HG03457 (cell line): ENCODE measurements at regions not wholly inside any gene's neighbourhood (a gene's known extent, or its start where the extent isn't known, plus 50 kb on each side); places are given as distances from the start of the nearest gene placed in this dataset.
"Not testable (repeated sequence)": the region's sequence is repeated elsewhere in the genome, so short reads cannot be mapped to it uniquely, and the experiment has no call there.

Experiments
- ATAC-seq: cut with Tn5 transposase; IDR thresholded peaks from one replicate; pipeline ENCODE4 v1.9.1; 2021; ENCODE audit warnings: moderate number of reproducible peaks; ENCODE audit not compliant: unreplicated experiment

- no peak for ATAC-seq
Observed at GRCh38 chr14:40312296-40312695, 880.1 kb upstream of the FBXO33 start.

DNA sequence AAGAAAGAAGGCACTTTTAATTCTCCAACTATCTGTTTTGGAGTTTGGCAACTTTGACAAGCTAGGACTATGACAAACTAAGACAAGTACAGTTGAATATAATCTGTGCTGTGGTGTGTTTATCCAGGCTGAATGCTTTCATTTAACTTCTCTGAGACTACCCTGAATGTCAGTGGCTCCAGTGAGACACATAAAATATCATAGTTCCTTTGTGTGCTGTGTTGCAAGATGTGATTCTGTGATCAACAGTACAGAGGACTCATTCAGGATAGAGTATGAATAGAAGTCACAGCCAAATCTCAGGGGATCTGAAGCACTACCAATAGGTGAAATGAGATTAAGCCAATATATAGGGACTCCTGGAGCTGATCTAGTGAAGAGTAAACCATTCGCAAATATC is 876.9 kb upstream of the FBXO33 start:
- no peak for ATAC-seq

GRCh38 chr14:40308240-40308639 is 876.0 kb upstream of the FBXO33 start:
- ATAC-seq = no peak

DNA sequence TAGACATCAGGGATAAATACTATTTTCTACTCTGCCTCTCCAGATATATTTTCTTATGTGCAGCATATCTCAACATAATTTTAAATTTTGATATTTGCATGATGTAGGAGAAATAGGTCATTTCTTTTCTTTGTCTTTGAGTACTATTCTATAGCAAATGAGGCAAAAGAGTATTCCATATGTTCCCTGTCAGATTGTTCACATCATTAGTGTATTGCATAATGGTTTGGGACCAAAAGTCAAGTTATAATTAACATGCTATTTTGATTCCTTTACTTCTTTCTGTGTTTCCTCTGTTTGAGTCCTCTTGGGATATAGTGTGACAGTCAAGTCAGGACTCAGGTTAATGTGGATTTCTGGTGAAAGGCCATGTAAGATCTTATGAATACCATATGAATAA is 864.6 kb upstream of the FBXO33 start:
- ATAC-seq = no peak

GRCh38 chr14:40292664-40293063 is 860.4 kb upstream of the FBXO33 start:
- no peak for ATAC-seq

GRCh38 chr14:40282196-40282595 is 850.0 kb upstream of the FBXO33 start:
- ATAC-seq = no peak

GRCh38 chr14:40280652-40281051 is 848.4 kb upstream of the FBXO33 start:
- no peak for ATAC-seq

DNA sequence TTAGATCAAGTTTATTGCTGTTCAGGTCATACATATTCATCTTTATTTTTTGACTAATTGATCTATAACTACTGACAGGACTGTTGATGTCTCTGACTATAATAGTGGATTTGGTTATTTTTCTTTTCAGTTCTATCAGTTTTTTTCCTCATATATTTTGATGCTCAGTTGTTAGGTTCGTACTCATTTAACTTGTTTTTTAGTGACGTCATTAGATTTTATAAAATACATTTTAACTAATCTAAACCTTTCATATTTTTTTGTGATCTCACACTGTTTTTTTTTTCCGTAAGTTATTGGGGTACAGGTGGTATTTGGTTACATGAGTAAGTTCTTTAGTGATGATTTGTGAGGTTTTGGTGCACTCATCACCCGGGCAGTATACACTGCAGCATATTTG is 841.2 kb upstream of the FBXO33 start:
- no peak for ATAC-seq

DNA sequence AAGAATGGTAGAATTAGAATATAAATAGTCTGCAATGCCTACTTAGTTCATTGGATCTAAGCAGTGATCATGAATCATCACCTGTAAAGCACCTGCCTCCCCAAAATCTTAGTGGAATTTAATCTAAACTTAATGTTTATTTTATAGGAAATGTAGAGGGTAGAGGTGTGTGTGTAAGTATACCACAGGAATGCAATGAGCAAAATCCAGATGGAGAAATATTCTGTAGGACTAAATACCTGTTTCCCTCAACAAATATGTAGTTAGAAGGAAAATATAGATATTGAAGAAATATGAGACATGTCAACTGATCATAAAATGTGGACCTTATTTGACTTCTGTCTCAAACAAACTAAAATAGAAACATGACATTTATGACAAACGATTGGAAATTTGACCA is 839.2 kb upstream of the FBXO33 start:
- no peak for ATAC-seq

DNA sequence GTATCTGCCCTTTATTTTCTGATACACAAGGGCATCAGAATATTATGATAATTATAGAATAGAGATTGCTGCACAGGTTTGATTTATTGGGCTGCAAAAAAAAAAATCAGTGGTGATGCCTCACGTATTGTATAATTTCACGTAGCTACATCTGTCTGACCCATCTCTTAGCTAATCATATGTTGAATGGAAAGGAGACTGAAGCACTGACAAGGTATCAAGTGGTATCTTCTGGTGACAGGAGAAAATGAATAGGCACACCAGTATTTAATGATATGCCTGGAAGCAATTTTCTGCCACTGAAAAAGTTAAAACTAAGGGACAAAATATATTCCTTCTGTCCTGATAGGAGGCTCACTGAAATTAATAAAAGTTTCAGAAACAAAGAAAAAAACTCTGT is 837.2 kb upstream of the FBXO33 start:
- no peak for ATAC-seq

GRCh38 chr14:40268236-40268635 is 836.0 kb upstream of the FBXO33 start:
- ATAC-seq = no peak

DNA sequence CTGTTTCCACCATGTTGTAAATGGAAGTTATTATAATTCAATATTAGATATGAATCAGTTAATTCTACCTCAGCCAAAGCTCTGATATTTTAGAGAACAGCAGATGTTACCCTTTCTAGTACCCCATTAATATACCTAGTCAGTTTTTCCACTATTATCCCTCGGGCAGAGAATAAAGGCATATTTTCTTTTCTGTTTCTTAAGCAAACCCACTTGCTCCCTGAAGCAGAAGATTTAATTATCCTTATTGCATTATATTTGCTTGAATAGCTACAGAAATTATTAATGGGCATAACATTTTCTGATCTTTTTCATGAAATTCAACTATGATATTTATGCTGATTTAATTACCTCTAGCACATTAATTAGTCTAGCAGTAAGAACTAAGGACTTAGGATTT is 832.9 kb upstream of the FBXO33 start:
- ATAC-seq = no peak

DNA sequence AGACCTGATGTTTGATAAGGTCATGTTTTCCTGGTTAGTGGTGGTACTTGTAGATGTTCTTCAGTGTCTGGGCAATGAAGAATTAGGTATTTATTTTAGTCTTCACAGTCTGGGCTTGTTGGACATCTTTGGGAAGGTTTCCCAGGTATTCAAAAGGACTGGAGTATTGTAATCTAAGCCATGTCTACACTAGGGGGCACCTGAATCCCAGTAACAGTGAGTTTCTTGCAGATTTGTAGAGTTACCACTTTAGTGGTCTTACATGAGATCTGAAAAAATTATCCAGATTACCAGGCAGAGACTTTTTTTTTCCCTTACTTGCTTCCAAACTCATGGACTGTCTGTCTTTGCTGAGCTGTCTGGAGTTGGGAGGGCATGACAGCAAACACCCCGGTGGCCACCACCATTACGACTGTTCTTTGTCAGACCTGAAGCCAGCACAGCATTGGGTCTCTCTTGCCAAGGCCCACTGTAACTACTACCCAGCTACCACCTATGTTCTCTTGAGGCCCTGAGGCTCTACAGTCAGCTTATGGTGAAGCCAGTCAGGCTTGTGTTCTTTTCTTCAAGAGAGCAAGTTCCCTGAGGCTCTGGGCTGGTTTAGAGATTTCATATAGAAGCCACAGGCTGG is 820.7 kb upstream of the FBXO33 start:
- no peak for ATAC-seq

DNA sequence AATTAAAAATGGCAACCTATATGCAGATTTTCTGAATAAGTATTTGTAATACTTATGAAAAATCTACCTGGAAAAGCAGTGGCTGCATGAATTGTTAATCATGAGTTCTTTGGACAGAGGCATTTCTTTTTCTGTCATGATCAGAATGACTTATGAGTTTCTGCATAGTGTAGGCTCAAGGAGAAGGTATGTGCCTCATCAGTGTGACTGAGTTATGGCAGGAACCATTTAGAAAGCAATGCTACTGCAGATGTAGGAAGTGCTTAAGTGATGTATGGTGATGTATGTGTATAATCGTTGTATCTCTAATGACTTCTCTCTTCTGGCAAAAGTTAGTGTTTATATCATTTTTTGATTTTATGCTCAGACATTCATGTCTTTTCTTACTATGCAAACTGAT is 816.4 kb upstream of the FBXO33 start:
- no peak for ATAC-seq

DNA sequence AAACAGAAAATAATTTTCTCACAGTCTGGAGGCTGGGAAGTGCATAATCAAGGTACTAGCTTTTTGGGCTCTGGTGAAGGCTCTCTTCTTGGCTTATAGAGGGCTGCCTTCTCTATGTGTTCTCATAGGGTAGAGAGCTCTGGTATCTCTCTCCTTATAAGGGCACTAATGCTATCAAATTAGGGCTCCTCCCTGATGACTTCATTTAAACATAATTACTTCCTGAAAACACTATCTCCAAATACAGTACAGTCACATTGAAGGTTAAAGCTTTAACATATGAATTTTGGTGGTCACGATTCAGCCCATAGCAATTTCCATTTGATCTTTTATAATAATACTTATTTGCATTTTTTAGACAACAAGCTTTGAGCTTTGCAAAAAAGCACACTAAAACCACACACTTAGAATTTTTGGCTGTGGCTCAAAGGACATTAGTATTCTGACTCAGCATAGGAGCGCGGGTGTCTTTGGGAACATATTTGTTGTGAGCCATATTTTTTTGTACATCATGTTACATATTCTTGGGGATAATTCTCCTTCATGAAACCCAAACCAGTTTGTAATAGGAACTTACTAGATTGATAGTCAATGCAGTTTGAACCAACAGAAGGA is 808.1 kb upstream of the FBXO33 start:
- no peak for ATAC-seq

GRCh38 chr14:40232302-40232701 is 800.1 kb upstream of the FBXO33 start:
- ATAC-seq = no peak

DNA sequence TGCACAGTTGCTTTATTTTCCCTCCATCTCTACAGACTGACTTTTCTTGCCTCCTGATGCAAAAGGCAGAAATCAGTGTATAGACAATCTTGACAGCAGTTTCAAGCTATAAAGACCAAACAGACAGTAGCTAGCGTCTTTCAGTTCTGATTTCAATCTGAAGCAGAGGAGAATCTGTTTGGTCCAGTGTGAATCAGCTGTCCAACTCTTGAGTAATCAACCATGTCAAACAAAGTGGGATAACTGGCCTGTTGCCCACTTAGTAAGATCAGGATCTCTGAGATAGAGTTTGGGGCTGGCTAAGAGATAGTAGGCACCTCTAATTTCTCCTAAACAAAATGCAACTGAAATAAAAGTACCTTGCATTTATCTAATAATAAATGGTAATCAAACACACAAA is 797.4 kb upstream of the FBXO33 start:
- no peak for ATAC-seq

DNA sequence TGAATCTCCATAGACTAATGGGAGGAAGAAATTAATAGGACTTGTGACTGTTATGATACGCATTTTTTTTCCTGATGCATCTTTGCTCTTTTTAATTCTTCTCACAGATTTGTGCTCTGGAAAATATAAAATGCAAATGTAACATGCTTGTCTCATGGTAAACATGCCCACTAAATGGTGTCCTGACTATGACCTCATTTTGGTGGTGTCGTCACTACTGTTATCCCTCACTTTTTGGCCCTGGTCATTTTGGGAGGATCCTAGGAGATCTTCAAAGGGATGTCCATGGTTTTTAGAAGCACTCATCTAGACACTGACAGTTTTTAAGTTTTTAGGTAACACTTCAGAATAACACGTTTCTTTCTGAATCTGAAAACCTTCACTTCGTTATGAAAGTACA is 790.8 kb upstream of the FBXO33 start:
- no peak for ATAC-seq

DNA sequence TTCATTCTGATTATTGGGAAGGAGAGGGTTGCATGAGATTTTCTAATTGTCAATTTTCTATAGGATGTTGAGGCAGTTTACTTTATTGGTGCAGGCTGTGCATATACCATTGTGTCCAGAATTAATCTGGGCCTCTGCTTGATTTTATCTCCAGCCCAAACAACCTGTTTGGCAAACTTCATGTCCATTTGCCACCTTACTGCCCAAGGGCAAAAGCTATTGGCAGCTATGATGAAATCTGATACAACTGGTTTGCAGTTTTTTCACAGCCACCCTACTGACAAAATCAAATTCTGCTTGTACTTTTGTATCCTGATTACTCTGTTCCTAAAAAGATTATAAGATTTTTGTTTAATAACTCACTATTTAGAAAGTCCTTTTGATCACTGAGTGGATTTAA is 789.2 kb upstream of the FBXO33 start:
- no peak for ATAC-seq

DNA sequence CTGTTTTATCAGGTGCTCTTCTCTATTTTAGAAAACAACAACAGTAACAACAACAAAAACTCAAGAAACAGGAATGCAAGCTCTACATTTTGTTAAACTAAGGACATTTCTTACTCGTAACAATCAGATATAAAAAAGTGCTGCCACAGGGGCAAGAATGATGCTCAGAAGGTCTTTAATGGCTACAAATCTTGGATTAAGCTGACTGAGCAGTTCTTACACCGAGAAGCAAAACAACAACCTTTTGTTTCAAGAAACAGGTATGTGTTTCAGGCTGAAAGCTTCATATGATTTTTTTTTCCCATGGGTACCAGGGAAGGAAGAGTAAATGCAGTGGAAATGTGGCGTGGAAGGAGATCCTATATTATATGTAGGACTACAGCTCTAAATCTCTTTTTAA is 786.8 kb upstream of the FBXO33 start:
- no peak for ATAC-seq

DNA sequence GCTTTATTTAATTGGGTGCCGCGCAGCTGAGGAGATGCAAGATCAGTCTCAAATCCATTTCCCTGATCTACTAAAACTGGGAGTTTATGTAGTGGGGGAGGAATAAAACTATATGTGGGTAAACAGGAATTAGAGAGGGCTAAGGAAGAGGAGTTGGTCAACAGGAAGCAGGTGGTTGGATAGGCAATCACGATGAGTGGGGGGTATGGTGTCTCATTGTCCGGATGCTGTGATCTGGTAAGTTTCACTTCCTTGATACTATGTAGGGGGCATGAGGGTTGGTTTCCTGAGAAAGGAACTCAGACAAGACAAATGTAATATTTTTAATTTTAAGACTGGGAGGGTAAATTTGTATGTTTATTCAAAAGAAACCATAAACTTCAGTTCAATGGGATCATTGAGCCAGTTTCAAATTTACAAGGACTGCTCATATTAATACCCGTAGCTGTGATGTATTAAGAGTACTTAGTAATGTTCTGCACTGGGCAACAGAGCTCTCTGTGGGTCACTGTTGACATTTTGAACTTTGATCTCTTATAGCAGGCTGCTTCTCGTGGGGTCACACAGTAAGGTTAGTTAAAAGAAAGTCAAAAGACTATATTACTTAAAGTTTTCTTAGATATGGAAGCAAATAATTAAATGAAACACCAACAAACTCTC is 786.2 kb upstream of the FBXO33 start:
- ATAC-seq = no peak

- no peak for ATAC-seq
Observed at GRCh38 chr14:40216976-40217375, 784.7 kb upstream of the FBXO33 start.

- not testable (repeated sequence) for ATAC-seq
Observed at GRCh38 chr14:40216408-40216807, 784.2 kb upstream of the FBXO33 start.
